Fibroblast of mammary gland (primary cell): ENCODE measurements at regions not wholly inside any gene's neighbourhood (a gene's known extent, or its start where the extent isn't known, plus 50 kb on each side); places are given as distances from the start of the nearest gene placed in this dataset.

Experiments
- DNase-seq: peaks from one replicate; pipeline ENCODE4 v3.0.0-alpha.2; 2010; ENCODE audit warnings: low read depth
- H3K4me3 ChIP-seq: 2 replicates; pipeline ENCODE4 v1.5.1; 2011; ENCODE audit warnings: low read depth, mild to moderate bottlenecking, low read length, moderate library complexity; ENCODE audit not compliant: control insufficient read depth
- CTCF ChIP-seq: conservative IDR thresholded peaks from 2 replicates; pipeline ENCODE4 v1.5.1; 2011; ENCODE audit warnings: low read depth, low read length, inconsistent platforms; ENCODE audit not compliant: control insufficient read depth, insufficient read depth

GRCh38 chr1:208599063-208599462 is 354.9 kb upstream of the PLXNA2 start:
- no peak overlapping the region for H3K4me3 ChIP-seq
- no peak for TF ChIP-seq CTCF
- no peak for DNase-seq

GRCh38 chr1:208600456-208601190 is 356.4 kb upstream of the PLXNA2 start:
- TF ChIP-seq CTCF: no peak
- no peak overlapping the region for H3K4me3 ChIP-seq
- no peak for DNase-seq

GRCh38 chr1:208601561-208601960 is 357.4 kb upstream of the PLXNA2 start:
- TF ChIP-seq CTCF: no peak
- DNase-seq: no peak

GRCh38 chr1:208603721-208604120 is 359.5 kb upstream of the PLXNA2 start:
- DNase-seq: no peak
- TF ChIP-seq CTCF: no peak

More at GRCh38 chr1:208601561-208601960, 357.4 kb upstream of the PLXNA2 start:
- H3K4me3 ChIP-seq: no peak overlapping the region

DNA sequence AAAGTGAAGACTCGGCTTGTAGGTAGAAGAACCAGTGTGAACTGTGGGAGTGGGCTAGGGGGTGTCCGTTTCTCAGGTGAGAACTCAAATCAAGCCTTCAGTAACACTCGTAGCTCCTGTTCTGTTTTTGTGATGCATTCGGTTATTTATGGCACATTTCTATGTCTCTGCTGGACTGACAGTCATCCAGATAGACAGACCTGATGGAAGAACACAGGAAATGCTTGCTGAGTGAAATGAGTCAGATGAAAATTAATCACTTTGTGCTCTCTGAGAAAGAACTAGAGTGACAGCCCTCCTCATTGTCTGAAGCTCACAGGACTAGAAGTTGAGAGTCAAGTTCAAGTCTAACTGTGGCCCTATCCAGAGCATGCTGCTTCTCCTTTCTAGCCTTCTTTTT is 360.1 kb upstream of the PLXNA2 start:
- no peak for TF ChIP-seq CTCF
- peak; percentile 37 for DNase-seq
- no peak overlapping the region for H3K4me3 ChIP-seq

More at GRCh38 chr1:208603721-208604120, 359.5 kb upstream of the PLXNA2 start:
- H3K4me3 ChIP-seq: no peak overlapping the region

GRCh38 chr1:208606959-208607358 is 362.8 kb upstream of the PLXNA2 start:
- no peak overlapping the region for H3K4me3 ChIP-seq
- DNase-seq: no peak
- TF ChIP-seq CTCF: no peak
